HFFc6 (cell line): ENCODE measurements at regions not wholly inside any gene's neighbourhood (a gene's known extent, or its start where the extent isn't known, plus 50 kb on each side); places are given as distances from the start of the nearest gene placed in this dataset.
A peak's percentile ranks its signal among the peaks of the same experiment; 100 is the strongest.

Experiments used
- DNase-seq: peaks from one replicate; pipeline ENCODE4 v3.0.0-alpha.2; 2018
- H3K27ac Mint-ChIP-seq: 2 replicates; pipeline ENCODE4 v1.8.0; 2020; ENCODE audit warnings: mild to moderate bottlenecking, mixed read lengths
- H3K27me3 Mint-ChIP-seq: 2 replicates; pipeline ENCODE4 v1.8.0; 2021; ENCODE audit warnings: mild to moderate bottlenecking, moderate library complexity, mixed read lengths; ENCODE audit not compliant: insufficient read depth
- H3K36me3 Mint-ChIP-seq: 2 replicates; pipeline ENCODE4 v1.8.0; 2021; ENCODE audit warnings: low read depth, mixed read lengths
- H3K4me1 Mint-ChIP-seq: 2 replicates; pipeline ENCODE4 v1.8.0; 2020; ENCODE audit warnings: low read depth, mixed read lengths
- H3K4me3 Mint-ChIP-seq: 2 replicates; pipeline ENCODE4 v1.8.0; 2020; ENCODE audit warnings: mild to moderate bottlenecking, moderate library complexity, mixed read lengths
- H3K9me3 Mint-ChIP-seq: 2 replicates; pipeline ENCODE4 v1.8.0; 2020; ENCODE audit warnings: mild to moderate bottlenecking, mixed read lengths
- TF ChIP-seq, protein P1 (sequence below): fragments of 200-600 bp; sonication (generic); IDR thresholded peaks from 2 replicates; pipeline ENCODE4 v1.5.0; 2021; ENCODE audit warnings: antibody characterized with exemption, mild to moderate bottlenecking

GRCh38 chr5:54889826-54890225 is 95.6 kb downstream of the ESM1 start:
- no peak overlapping the region for H3K27ac Mint-ChIP-seq
- TF ChIP-seq, protein P1, sequence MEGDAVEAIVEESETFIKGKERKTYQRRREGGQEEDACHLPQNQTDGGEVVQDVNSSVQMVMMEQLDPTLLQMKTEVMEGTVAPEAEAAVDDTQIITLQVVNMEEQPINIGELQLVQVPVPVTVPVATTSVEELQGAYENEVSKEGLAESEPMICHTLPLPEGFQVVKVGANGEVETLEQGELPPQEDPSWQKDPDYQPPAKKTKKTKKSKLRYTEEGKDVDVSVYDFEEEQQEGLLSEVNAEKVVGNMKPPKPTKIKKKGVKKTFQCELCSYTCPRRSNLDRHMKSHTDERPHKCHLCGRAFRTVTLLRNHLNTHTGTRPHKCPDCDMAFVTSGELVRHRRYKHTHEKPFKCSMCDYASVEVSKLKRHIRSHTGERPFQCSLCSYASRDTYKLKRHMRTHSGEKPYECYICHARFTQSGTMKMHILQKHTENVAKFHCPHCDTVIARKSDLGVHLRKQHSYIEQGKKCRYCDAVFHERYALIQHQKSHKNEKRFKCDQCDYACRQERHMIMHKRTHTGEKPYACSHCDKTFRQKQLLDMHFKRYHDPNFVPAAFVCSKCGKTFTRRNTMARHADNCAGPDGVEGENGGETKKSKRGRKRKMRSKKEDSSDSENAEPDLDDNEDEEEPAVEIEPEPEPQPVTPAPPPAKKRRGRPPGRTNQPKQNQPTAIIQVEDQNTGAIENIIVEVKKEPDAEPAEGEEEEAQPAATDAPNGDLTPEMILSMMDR, result no peak
- peaks cover 20% of the 10 kb centered on the region for H3K4me1 Mint-ChIP-seq
- H3K27me3 Mint-ChIP-seq, result peaks cover 9% of the 10 kb centered on the region
- H3K36me3 Mint-ChIP-seq, result no peaks in the 10 kb centered on the region
- peak; percentile 71 for DNase-seq
- H3K4me3 Mint-ChIP-seq, result no peak overlapping the region
- H3K9me3 Mint-ChIP-seq, result no peaks in the 10 kb centered on the region

DNA sequence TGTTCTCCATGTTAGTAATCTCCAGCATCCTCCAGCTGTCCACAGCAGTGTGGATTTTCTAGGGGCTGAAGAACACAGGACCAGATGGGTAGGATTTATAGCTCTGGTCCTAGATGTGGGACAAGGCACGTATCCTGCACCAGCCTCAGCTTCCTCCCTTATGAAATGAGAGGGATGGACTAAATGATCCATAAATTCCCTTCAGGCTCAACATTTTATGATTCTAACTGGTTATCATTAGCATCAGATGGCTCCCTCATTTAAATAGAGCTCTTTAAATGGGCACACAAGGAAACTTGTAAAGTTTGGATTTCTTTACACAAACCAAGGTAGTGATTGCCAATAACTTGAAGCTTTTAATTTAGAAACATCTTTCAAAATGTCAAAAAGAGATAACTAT is 97.7 kb downstream of the ESM1 start:
- TF ChIP-seq, protein P1, result no peak
- Mint-ChIP-seq H3K4me1 (peaks cover 31% of the 10 kb centered on the region), H3K27me3 (peaks cover 15% of the 10 kb centered on the region), H3K4me3 (no peak overlapping the region), H3K9me3 (no peaks in the 10 kb centered on the region), H3K36me3 (no peaks in the 10 kb centered on the region), H3K27ac (no peak overlapping the region)
- DNase-seq, result no peak

DNA sequence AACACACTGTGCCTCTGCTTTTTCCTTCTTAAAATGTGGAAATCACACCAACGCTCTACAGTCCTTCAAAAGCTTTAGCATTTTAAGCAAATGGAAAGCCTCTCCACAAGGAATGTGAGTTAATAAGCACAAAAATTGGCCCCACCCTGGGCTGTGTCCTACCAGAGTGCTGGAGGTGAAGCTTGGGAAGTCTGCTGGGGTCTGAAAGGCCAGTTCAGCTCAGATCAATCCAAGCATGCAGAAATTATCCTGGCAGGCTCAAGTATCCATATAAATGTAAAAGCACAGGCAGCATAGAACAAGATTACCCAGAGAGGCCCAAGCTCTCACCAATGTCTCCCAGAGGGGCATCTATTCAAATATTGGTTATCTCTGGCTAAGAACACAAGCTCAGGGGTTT is 98.5 kb downstream of the ESM1 start:
- Mint-ChIP-seq H3K4me3 (no peak overlapping the region), H3K9me3 (no peaks in the 10 kb centered on the region), H3K27me3 (peaks cover 16% of the 10 kb centered on the region), H3K36me3 (no peaks in the 10 kb centered on the region), H3K4me1 (peaks cover 32% of the 10 kb centered on the region), H3K27ac (no peak overlapping the region)
- TF ChIP-seq, protein P1, result no peak
- no peak for DNase-seq

DNA sequence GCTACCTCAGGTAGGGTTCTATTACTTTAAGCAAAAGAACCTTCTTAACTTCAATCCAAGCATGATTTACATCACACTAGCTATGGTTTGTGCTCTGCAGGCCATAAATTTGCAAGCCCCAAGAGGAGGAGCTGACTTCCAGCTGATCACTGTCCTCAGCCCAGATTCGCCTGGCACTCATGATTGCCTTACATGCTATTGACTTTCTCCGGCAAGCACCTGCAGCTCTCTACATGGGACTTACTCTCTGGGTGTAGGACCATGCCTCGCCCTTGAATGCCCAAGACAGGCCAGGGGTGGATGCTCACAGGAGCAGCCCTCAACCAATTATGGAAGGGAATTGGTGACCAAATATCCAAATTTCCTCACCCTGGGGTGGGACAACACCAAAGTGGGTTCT is 99.8 kb downstream of the ESM1 start:
- Mint-ChIP-seq H3K4me1 (peaks cover 32% of the 10 kb centered on the region), H3K4me3 (no peak overlapping the region), H3K9me3 (no peaks in the 10 kb centered on the region), H3K27ac (no peak overlapping the region), H3K27me3 (peaks cover 15% of the 10 kb centered on the region), H3K36me3 (no peaks in the 10 kb centered on the region)
- TF ChIP-seq, protein P1, result no peak
- DNase-seq, result no peak

GRCh38 chr5:54884195-54884536 is 101.2 kb downstream of the ESM1 start:
- Mint-ChIP-seq H3K4me3 (peak overlapping the region; percentile 45), H3K9me3 (no peaks in the 10 kb centered on the region), H3K27ac (no peak overlapping the region), H3K4me1 (peaks cover 17% of the 10 kb centered on the region), H3K36me3 (no peaks in the 10 kb centered on the region), H3K27me3 (peaks cover 16% of the 10 kb centered on the region)
- DNase-seq, result no peak
- TF ChIP-seq, protein P1, result no peak
